ENCODE measurements at regions not wholly inside any gene's neighbourhood (a gene's known extent, or its start where the extent isn't known, plus 50 kb on each side); places are given as distances from the start of the nearest gene placed in this dataset.

DNA sequence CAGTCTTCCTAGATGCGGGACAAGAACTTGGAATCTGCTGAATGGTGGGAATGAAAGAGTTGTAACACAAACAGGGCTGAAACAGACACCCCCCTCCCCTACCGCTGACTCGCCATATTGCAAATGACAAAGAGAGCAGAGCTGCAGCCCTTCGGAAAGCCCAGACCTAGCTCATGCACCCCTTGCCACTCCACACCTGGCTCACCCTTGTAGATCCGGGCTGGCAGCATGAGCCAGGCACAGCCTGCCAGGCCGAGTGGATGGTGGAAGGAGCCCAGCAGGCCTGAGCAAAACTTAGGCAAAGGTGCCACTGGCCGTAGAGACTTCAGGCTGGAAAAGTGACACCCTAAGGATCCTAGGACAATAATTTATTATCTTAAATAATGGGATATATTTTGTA lies 237.4 kb upstream of the SEMA3D start:
- TF ChIP-seq NFIC (IDR thresholded peaks at IDR 0.05) (no peak), YY1 (IDR thresholded peaks at IDR 0.05; ENCODE audit: low read depth) (no peak), TCF12 (IDR thresholded peaks at IDR 0.05; ENCODE audit: low read depth) (no peak), EP300 (IDR thresholded peaks at IDR 0.05; ENCODE audit: borderline replicate concordance) (no peak), CREB1 (IDR thresholded peaks at IDR 0.05; ENCODE audit: low read depth) (no peak), TAF1 (IDR thresholded peaks at IDR 0.05; ENCODE audit: low read depth) (no peak), EGR1 (IDR thresholded peaks at IDR 0.05) (no peak), FOXM1 (IDR thresholded peaks at IDR 0.05; ENCODE audit: borderline replicate concordance, low read depth) (no peak), ZBTB7A (IDR thresholded peaks at IDR 0.05; ENCODE audit: low read depth) (no peak), CEBPB (IDR thresholded peaks at IDR 0.05) (no peak), RAD21 (IDR thresholded peaks at IDR 0.05; ENCODE audit: low read depth) (no peak)
- TF ChIP-seq, protein P1, sequence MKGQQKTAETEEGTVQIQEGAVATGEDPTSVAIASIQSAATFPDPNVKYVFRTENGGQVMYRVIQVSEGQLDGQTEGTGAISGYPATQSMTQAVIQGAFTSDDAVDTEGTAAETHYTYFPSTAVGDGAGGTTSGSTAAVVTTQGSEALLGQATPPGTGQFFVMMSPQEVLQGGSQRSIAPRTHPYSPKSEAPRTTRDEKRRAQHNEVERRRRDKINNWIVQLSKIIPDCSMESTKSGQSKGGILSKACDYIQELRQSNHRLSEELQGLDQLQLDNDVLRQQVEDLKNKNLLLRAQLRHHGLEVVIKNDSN (IDR thresholded peaks at IDR 0.05), result no peak
- TF ChIP-seq, protein P2, sequence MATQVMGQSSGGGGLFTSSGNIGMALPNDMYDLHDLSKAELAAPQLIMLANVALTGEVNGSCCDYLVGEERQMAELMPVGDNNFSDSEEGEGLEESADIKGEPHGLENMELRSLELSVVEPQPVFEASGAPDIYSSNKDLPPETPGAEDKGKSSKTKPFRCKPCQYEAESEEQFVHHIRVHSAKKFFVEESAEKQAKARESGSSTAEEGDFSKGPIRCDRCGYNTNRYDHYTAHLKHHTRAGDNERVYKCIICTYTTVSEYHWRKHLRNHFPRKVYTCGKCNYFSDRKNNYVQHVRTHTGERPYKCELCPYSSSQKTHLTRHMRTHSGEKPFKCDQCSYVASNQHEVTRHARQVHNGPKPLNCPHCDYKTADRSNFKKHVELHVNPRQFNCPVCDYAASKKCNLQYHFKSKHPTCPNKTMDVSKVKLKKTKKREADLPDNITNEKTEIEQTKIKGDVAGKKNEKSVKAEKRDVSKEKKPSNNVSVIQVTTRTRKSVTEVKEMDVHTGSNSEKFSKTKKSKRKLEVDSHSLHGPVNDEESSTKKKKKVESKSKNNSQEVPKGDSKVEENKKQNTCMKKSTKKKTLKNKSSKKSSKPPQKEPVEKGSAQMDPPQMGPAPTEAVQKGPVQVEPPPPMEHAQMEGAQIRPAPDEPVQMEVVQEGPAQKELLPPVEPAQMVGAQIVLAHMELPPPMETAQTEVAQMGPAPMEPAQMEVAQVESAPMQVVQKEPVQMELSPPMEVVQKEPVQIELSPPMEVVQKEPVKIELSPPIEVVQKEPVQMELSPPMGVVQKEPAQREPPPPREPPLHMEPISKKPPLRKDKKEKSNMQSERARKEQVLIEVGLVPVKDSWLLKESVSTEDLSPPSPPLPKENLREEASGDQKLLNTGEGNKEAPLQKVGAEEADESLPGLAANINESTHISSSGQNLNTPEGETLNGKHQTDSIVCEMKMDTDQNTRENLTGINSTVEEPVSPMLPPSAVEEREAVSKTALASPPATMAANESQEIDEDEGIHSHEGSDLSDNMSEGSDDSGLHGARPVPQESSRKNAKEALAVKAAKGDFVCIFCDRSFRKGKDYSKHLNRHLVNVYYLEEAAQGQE (IDR thresholded peaks at IDR 0.05; ENCODE audit: low read depth), result no peak

DNA sequence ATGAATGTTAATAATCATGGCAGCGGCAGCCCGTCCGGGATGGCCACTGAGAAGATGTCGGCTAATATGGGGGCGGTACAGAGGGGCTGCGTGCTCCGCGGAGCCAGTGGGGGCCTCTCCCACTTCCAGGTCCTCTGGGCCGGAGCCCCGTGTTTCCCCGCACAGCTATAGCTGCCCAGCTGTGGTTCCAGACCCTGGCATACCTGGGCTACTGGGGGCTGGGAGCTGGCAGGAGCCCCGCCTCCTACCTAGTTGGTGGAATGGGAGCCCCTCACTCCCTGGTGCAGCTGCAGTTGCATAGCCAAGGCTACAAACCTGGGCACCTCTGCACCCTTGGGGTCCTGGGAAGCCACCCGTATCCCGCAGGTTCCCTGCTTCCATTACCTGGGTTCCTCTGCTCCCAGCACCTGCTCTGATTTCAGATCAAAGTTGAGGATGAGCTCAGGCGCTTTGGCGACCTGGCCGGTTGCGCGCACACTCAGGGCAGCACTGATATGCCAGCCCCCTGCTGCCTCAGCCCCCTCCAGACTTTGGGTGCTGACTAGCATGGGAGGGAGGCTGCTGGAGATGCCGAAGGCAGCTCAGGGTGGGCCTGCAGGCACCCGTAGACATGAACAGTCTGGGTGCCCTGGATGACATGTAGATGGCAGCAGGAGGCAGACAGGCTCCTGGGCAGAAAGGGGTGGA lies 236.5 kb upstream of the SEMA3D start:
- no peak for TF ChIP-seq TAF1 (IDR thresholded peaks at IDR 0.05; ENCODE audit: low read depth)
- TF ChIP-seq EP300 (IDR thresholded peaks at IDR 0.05; ENCODE audit: borderline replicate concordance), result no peak
- no peak for TF ChIP-seq NFIC (IDR thresholded peaks at IDR 0.05)
- TF ChIP-seq TEAD4 (IDR thresholded peaks at IDR 0.05), result no peak

DNA sequence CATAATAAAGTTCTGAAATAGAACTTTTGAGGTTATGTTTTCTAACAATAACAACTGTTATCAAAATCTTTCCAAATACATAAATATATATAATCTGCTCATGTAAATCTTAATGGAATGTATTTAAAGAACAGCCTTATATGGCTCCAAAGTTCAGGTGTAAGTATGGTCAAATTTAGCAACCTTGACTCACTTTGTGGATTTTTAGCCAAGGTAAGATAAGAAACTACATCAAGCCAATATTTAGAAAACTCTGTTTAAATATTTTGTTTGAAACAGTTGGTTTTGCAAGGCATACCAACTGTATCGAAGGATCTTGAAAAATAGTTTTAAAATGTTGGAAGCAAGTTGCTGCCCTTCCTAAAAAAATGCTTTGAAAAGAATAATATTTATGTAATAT lies 228.9 kb upstream of the SEMA3D start:
- TF ChIP-seq TCF12 (IDR thresholded peaks at IDR 0.05; ENCODE audit: low read depth) (no peak), NFIC (IDR thresholded peaks at IDR 0.05) (no peak), ZBTB7A (IDR thresholded peaks at IDR 0.05; ENCODE audit: low read depth) (no peak), TAF1 (IDR thresholded peaks at IDR 0.05; ENCODE audit: low read depth) (no peak), YY1 (IDR thresholded peaks at IDR 0.05; ENCODE audit: low read depth) (no peak), RAD21 (IDR thresholded peaks at IDR 0.05; ENCODE audit: low read depth) (no peak), FOXM1 (IDR thresholded peaks at IDR 0.05; ENCODE audit: borderline replicate concordance, low read depth) (no peak), EP300 (IDR thresholded peaks at IDR 0.05; ENCODE audit: borderline replicate concordance) (no peak), CREB1 (IDR thresholded peaks at IDR 0.05; ENCODE audit: low read depth) (no peak), EGR1 (IDR thresholded peaks at IDR 0.05) (no peak), TEAD4 (IDR thresholded peaks at IDR 0.05) (no peak), CEBPB (IDR thresholded peaks at IDR 0.05) (no peak)
- TF ChIP-seq, protein P2 (IDR thresholded peaks at IDR 0.05; ENCODE audit: low read depth), result no peak
- TF ChIP-seq, protein P3, sequence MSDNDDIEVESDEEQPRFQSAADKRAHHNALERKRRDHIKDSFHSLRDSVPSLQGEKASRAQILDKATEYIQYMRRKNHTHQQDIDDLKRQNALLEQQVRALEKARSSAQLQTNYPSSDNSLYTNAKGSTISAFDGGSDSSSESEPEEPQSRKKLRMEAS (IDR thresholded peaks at IDR 0.05), result no peak
- TF ChIP-seq, protein P1 (IDR thresholded peaks at IDR 0.05), result no peak

DNA sequence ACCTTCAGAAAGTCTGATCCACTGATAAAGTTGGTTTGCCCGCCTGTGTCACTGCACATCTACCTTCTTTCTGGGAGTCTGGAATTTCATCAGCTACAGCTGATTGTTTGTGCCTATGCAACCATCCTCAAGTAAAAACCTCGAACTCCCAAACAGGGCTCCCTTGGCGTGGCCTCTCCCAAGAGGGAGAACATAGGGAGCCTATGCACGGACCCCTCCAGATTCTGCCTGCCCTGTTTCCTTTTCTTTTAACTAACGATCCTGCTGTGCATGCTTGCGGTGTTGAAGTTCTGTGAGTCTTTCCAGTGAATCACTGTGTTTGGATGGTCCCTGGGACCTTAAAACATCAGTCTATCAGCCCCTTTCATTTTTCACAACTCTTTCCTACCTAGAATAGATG lies 226.9 kb upstream of the SEMA3D start:
- TF ChIP-seq TAF1 (IDR thresholded peaks at IDR 0.05; ENCODE audit: low read depth) (no peak), TCF12 (IDR thresholded peaks at IDR 0.05; ENCODE audit: low read depth) (no peak)
- TF ChIP-seq, protein P1 (IDR thresholded peaks at IDR 0.05), result no peak

DNA sequence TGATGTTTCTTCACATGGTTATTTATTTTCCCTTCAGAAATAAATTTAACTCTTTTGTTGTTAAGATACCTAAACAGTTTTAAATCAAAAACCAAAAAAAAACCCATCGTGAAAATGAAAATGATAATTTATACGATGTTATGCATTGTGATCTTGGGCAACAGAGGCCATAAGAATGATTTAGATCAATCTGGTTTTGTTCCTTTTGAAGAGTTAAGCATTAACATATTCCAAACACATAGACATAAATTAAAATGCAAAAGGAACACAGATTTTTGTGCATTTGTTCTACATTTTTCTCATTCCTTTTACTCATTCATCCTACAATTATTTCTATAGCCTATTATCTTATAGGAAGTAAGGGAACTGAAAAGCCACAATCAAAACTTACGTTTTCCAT lies 226.1 kb upstream of the SEMA3D start:
- TF ChIP-seq TEAD4 (IDR thresholded peaks at IDR 0.05) (no peak), RAD21 (IDR thresholded peaks at IDR 0.05; ENCODE audit: low read depth) (no peak), CREB1 (IDR thresholded peaks at IDR 0.05; ENCODE audit: low read depth) (no peak)

DNA sequence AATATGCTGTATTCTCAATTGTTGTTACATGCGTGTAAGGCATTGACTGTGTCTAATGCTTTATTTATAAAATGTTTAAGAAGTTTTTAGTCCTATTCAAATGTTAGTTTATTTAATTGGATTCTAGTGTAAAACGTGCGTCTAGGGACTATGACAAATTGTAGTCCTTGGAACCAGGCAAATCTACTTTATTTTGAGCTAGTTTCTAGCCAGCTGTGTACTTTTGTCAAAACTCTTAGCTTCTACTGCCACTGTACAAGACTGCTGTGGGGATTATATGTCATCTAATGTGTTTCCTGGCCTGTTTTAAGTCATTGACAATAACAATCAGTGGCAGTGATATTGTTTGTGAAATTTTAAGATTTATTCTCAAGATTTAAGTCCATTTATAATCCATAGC lies 220.5 kb upstream of the SEMA3D start:
- TF ChIP-seq, protein P3 (IDR thresholded peaks at IDR 0.05), result no peak
- TF ChIP-seq ZBTB7A (IDR thresholded peaks at IDR 0.05; ENCODE audit: low read depth), result no peak
- TF ChIP-seq TAF1 (IDR thresholded peaks at IDR 0.05; ENCODE audit: low read depth), result no peak
- no peak for TF ChIP-seq TEAD4 (IDR thresholded peaks at IDR 0.05)
- TF ChIP-seq, protein P1 (IDR thresholded peaks at IDR 0.05), result no peak
- no peak for TF ChIP-seq RAD21 (IDR thresholded peaks at IDR 0.05; ENCODE audit: low read depth)
- no peak for TF ChIP-seq CEBPB (IDR thresholded peaks at IDR 0.05)
- no peak for TF ChIP-seq CREB1 (IDR thresholded peaks at IDR 0.05; ENCODE audit: low read depth)
- no peak for TF ChIP-seq EP300 (IDR thresholded peaks at IDR 0.05; ENCODE audit: borderline replicate concordance)
- no peak for TF ChIP-seq NFIC (IDR thresholded peaks at IDR 0.05)
- TF ChIP-seq FOXM1 (IDR thresholded peaks at IDR 0.05; ENCODE audit: borderline replicate concordance, low read depth), result no peak
- TF ChIP-seq, protein P2 (IDR thresholded peaks at IDR 0.05; ENCODE audit: low read depth), result no peak
- no peak for TF ChIP-seq YY1 (IDR thresholded peaks at IDR 0.05; ENCODE audit: low read depth)
- TF ChIP-seq TCF12 (IDR thresholded peaks at IDR 0.05; ENCODE audit: low read depth), result no peak
- TF ChIP-seq EGR1 (IDR thresholded peaks at IDR 0.05), result no peak

All from Ishikawa (cell line).